HEK293 (cell line): ENCODE measurements at regions not wholly inside any gene's neighbourhood (a gene's known extent, or its start where the extent isn't known, plus 50 kb on each side); places are given as distances from the start of the nearest gene placed in this dataset.

ENCODE experiments used
- MEIS1 ChIP-seq: sonication (generic); formaldehyde crosslinking; IDR thresholded peaks from 2 replicates; pipeline ENCODE4 v1.8.1; 2022; ENCODE audit warnings: missing genetic modification reagents, mild to moderate bottlenecking, borderline replicate concordance
- ZNF544 ChIP-seq: fragments of 450-650 bp; formaldehyde crosslinking; IDR thresholded peaks from 2 replicates; pipeline ENCODE4 v1.5.0; 2017; ENCODE audit warnings: missing biosample characterization, missing genetic modification characterization

DNA sequence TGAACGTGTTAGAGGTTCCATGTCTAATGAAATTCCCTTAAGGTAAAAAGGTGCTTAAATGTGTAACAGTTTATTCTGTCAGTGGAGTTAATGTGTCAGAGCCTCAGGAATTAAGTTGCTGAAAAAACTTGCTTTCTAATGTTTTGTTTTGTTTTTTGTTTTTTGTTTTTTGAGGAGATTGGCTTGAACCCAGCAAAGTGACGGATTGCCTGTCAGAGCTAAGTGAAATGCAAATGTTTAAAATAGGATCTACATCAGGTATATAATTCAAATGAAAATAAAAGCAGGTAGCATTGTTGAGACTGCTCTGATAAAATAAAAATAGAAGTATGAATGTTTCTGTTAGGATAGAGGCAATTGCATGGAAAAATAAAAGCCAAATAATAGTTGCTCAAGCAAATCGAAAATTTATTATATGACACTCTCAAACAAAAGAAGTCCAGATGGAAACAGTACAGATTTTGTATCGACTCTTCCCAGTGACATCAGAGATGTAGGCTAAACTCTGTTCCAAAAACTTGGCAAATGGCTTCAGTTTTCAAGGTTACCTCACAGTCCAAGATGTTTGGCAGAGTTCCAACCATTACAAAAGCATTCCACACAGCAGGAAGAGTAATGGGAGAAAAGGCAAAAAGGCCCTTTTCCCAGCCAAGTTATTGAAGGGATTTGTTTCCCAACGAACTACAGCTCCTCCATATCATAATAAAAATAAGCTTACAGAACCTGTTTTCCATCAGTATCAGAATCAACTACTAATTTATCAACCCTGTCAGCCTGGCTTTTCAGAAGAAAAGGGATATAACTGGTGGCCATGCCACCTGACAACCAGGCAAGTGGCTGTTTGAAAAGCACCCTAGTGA, 291.0 kb downstream of the TBL1XR1 start:
- TF ChIP-seq MEIS1, result no peak
- no peak for TF ChIP-seq ZNF544
